ENCODE measurements at regions not wholly inside any gene's neighbourhood (a gene's known extent, or its start where the extent isn't known, plus 50 kb on each side); places are given as distances from the start of the nearest gene placed in this dataset.
"Not testable (repeated sequence)": the region's sequence is repeated elsewhere in the genome, so short reads cannot be mapped to it uniquely, and the experiment has no call there.

- no peaks in the 10 kb centered on the region for H3K4me1 Mint-ChIP-seq
- TF ChIP-seq CTCF (IDR thresholded peaks at IDR 0.05): no peak
- peaks cover 0 to 2% of the 10 kb centered on the region in 2 donors for H3K36me3 Mint-ChIP-seq
- intact Hi-C loops (cut with micrococcal nuclease): no loop called here
- no peak overlapping the region for H3K27ac ChIP-seq (ENCODE audit: low read depth in 1 of 2, low read length in 2 of 2)
- no peaks in the 10 kb centered on the region for H3K9me3 ChIP-seq (replicated peaks in 1 of 2; ENCODE audit: control insufficient read depth in 1 of 2, insufficient read depth in 1 of 2, low read length in 2 of 2)
- H3K4me3 ChIP-seq (replicated peaks in 1 of 3; ENCODE audit: low read depth in 2 of 3, low read length in 3 of 3): no peak overlapping the region
- no peaks in the 10 kb centered on the region for H3K36me3 ChIP-seq (replicated peaks in 1 of 2; ENCODE audit: control insufficient read depth in 1 of 2, insufficient read depth in 2 of 2, low read length in 2 of 2)
- no peaks in the 10 kb centered on the region for H4K20me1 ChIP-seq (ENCODE audit: insufficient read depth, low read length)
- no peaks in the 10 kb centered on the region for H3K27me3 ChIP-seq (ENCODE audit: control insufficient read depth in 2 of 2, insufficient read depth in 2 of 2, low read length in 2 of 2)
- H3K27ac Mint-ChIP-seq: no peak overlapping the region
- peaks cover 6 to 12% (median 10%) of the 10 kb centered on the region in 7 donors for H3K9me3 Mint-ChIP-seq
- no peak overlapping the region for H3K9ac ChIP-seq (ENCODE audit: insufficient read depth, low read length, poor library complexity, severe bottlenecking)
- H3K4me2 ChIP-seq (replicated peaks; ENCODE audit: extremely low read depth, low read length, poor library complexity, severe bottlenecking): no peak overlapping the region
- H3K4me1 ChIP-seq (ENCODE audit: control insufficient read depth in 1 of 2, insufficient read depth in 2 of 2, low read length in 2 of 2): no peaks in the 10 kb centered on the region
- DNase-seq: no peak
- H3K4me3 Mint-ChIP-seq: no peak overlapping the region
- H3K27me3 Mint-ChIP-seq (ENCODE audit: low read depth in 3 of 3): no peaks in the 10 kb centered on the region
- H3K79me2 ChIP-seq (ENCODE audit: insufficient read depth, low read length): no peaks in the 10 kb centered on the region
- no peak overlapping the region for H2AFZ ChIP-seq (ENCODE audit: insufficient read depth, low read depth, low read length, poor library complexity, severe bottlenecking)
Observed at GRCh38 chr1:81252471-81253151, 548.1 kb upstream of the ADGRL2 start.

- H3K27ac ChIP-seq (ENCODE audit: low read depth in 1 of 2, low read length in 2 of 2); H3K4me1 ChIP-seq (ENCODE audit: control insufficient read depth in 1 of 2, insufficient read depth in 2 of 2, low read length in 2 of 2); DNase-seq; H4K20me1 ChIP-seq (ENCODE audit: insufficient read depth, low read length); H3K9ac ChIP-seq (ENCODE audit: insufficient read depth, low read length, poor library complexity, severe bottlenecking); H3K79me2 ChIP-seq (ENCODE audit: insufficient read depth, low read length); intact Hi-C loops (cut with micrococcal nuclease); H3K4me2 ChIP-seq (replicated peaks; ENCODE audit: extremely low read depth, low read length, poor library complexity, severe bottlenecking); H3K4me1 Mint-ChIP-seq; H3K27me3 ChIP-seq (ENCODE audit: control insufficient read depth in 2 of 2, insufficient read depth in 2 of 2, low read length in 2 of 2); H3K4me3 Mint-ChIP-seq; H3K27ac Mint-ChIP-seq; H3K4me3 ChIP-seq (replicated peaks in 1 of 3; ENCODE audit: low read depth in 2 of 3, low read length in 3 of 3); H3K27me3 Mint-ChIP-seq (ENCODE audit: low read depth in 3 of 3); H3K36me3 Mint-ChIP-seq; H3K9me3 ChIP-seq (replicated peaks in 1 of 2; ENCODE audit: control insufficient read depth in 1 of 2, insufficient read depth in 1 of 2, low read length in 2 of 2); H2AFZ ChIP-seq (ENCODE audit: insufficient read depth, low read depth, low read length, poor library complexity, severe bottlenecking); H3K36me3 ChIP-seq (replicated peaks in 1 of 2; ENCODE audit: control insufficient read depth in 1 of 2, insufficient read depth in 2 of 2, low read length in 2 of 2): not testable (repeated sequence)
- 95% methylated on average over 3 of the region's 5 CpGs for WGBS (ENCODE audit: insufficient coverage)
- peaks cover 11 to 22% (median 17%) of the 10 kb centered on the region in 7 donors for H3K9me3 Mint-ChIP-seq
Observed at GRCh38 chr1:81250825-81251224, 549.9 kb upstream of the ADGRL2 start.

GRCh38 chr1:81245084-81245715 is 555.5 kb upstream of the ADGRL2 start:
- 79% methylated on average over 4 of the region's 6 CpGs for WGBS (ENCODE audit: insufficient coverage)
- H3K36me3 ChIP-seq (replicated peaks in 1 of 2; ENCODE audit: control insufficient read depth in 1 of 2, insufficient read depth in 2 of 2, low read length in 2 of 2); H3K27ac ChIP-seq (ENCODE audit: low read depth in 1 of 2, low read length in 2 of 2); intact Hi-C loops (cut with micrococcal nuclease); H3K4me3 ChIP-seq (replicated peaks in 1 of 3; ENCODE audit: low read depth in 2 of 3, low read length in 3 of 3); H3K9ac ChIP-seq (ENCODE audit: insufficient read depth, low read length, poor library complexity, severe bottlenecking); H2AFZ ChIP-seq (ENCODE audit: insufficient read depth, low read depth, low read length, poor library complexity, severe bottlenecking); DNase-seq; H3K27me3 Mint-ChIP-seq (ENCODE audit: low read depth in 3 of 3); H3K9me3 ChIP-seq (replicated peaks in 1 of 2; ENCODE audit: control insufficient read depth in 1 of 2, insufficient read depth in 1 of 2, low read length in 2 of 2); H3K4me3 Mint-ChIP-seq; H3K4me1 ChIP-seq (ENCODE audit: control insufficient read depth in 1 of 2, insufficient read depth in 2 of 2, low read length in 2 of 2); H3K36me3 Mint-ChIP-seq; H3K27ac Mint-ChIP-seq; H3K27me3 ChIP-seq (ENCODE audit: control insufficient read depth in 2 of 2, insufficient read depth in 2 of 2, low read length in 2 of 2); H4K20me1 ChIP-seq (ENCODE audit: insufficient read depth, low read length); H3K79me2 ChIP-seq (ENCODE audit: insufficient read depth, low read length); H3K4me1 Mint-ChIP-seq; H3K4me2 ChIP-seq (replicated peaks; ENCODE audit: extremely low read depth, low read length, poor library complexity, severe bottlenecking): not testable (repeated sequence)
- H3K9me3 Mint-ChIP-seq: peaks cover 12 to 25% (median 18%) of the 10 kb centered on the region in 7 donors

- H3K36me3 Mint-ChIP-seq; intact Hi-C loops (cut with micrococcal nuclease): not testable (repeated sequence)
- WGBS (ENCODE audit: insufficient coverage): 80% methylated on average over 1 of the region's 3 CpGs
Observed at GRCh38 chr1:81244612-81245011, 556.1 kb upstream of the ADGRL2 start.

More at GRCh38 chr1:81244612-81245011, 556.1 kb upstream of the ADGRL2 start:
- H3K9ac ChIP-seq (ENCODE audit: insufficient read depth, low read length, poor library complexity, severe bottlenecking); H3K4me2 ChIP-seq (replicated peaks; ENCODE audit: extremely low read depth, low read length, poor library complexity, severe bottlenecking); H3K4me3 ChIP-seq (replicated peaks in 1 of 3; ENCODE audit: low read depth in 2 of 3, low read length in 3 of 3); H4K20me1 ChIP-seq (ENCODE audit: insufficient read depth, low read length); H2AFZ ChIP-seq (ENCODE audit: insufficient read depth, low read depth, low read length, poor library complexity, severe bottlenecking); H3K4me3 Mint-ChIP-seq; H3K4me1 Mint-ChIP-seq; H3K9me3 ChIP-seq (replicated peaks in 1 of 2; ENCODE audit: control insufficient read depth in 1 of 2, insufficient read depth in 1 of 2, low read length in 2 of 2); DNase-seq; H3K36me3 ChIP-seq (replicated peaks in 1 of 2; ENCODE audit: control insufficient read depth in 1 of 2, insufficient read depth in 2 of 2, low read length in 2 of 2); H3K4me1 ChIP-seq (ENCODE audit: control insufficient read depth in 1 of 2, insufficient read depth in 2 of 2, low read length in 2 of 2); H3K27ac ChIP-seq (ENCODE audit: low read depth in 1 of 2, low read length in 2 of 2); H3K27ac Mint-ChIP-seq; H3K27me3 Mint-ChIP-seq (ENCODE audit: low read depth in 3 of 3); H3K27me3 ChIP-seq (ENCODE audit: control insufficient read depth in 2 of 2, insufficient read depth in 2 of 2, low read length in 2 of 2); H3K79me2 ChIP-seq (ENCODE audit: insufficient read depth, low read length): not testable (repeated sequence)
- H3K9me3 Mint-ChIP-seq: peaks cover 12 to 25% (median 18%) of the 10 kb centered on the region in 7 donors
